Neuronal stem cell (in vitro differentiated cells): ENCODE measurements at regions not wholly inside any gene's neighbourhood (a gene's known extent, or its start where the extent isn't known, plus 50 kb on each side); places are given as distances from the start of the nearest gene placed in this dataset.

Experiments
- DNase-seq: peaks from one replicate; pipeline ENCODE4 v3.0.0-alpha.2; 2013; ENCODE audit warnings: low spot score
- H2AFZ ChIP-seq: one replicate; pipeline ENCODE4 v1.6.1; 2013; ENCODE audit warnings: mild to moderate bottlenecking, low read length, inconsistent platforms
- H2AK5ac ChIP-seq: 2 replicates; pipeline ENCODE4 v1.6.1; 2013; ENCODE audit warnings: low read depth, mild to moderate bottlenecking, inconsistent platforms, low read length, moderate library complexity, mixed read lengths
- H2BK120ac ChIP-seq: 2 replicates; pipeline ENCODE4 v1.6.1; 2013; ENCODE audit warnings: low read depth, mild to moderate bottlenecking, inconsistent platforms, low read length, moderate library complexity, mixed read lengths
- H2BK12ac ChIP-seq: one replicate; pipeline ENCODE4 v1.6.1; 2013; ENCODE audit warnings: low read length, inconsistent platforms
- H2BK15ac ChIP-seq: 2 replicates; pipeline ENCODE4 v1.6.1; 2013; ENCODE audit warnings: mild to moderate bottlenecking, low read length, inconsistent platforms, mixed read lengths
- H2BK5ac ChIP-seq: one replicate; pipeline ENCODE4 v1.6.1; 2013; ENCODE audit warnings: inconsistent platforms, mild to moderate bottlenecking, low read length, moderate library complexity
- H3K14ac ChIP-seq: one replicate; pipeline ENCODE4 v1.6.1; 2013; ENCODE audit warnings: low read length, inconsistent platforms
- H3K18ac ChIP-seq: 2 replicates; pipeline ENCODE4 v1.6.1; 2013; ENCODE audit warnings: low read length, inconsistent platforms
- H3K23ac ChIP-seq: 2 replicates; pipeline ENCODE4 v1.6.1; 2013; ENCODE audit warnings: low read depth, mild to moderate bottlenecking, mixed read lengths, low read length, inconsistent platforms; ENCODE audit not compliant: poor library complexity
- H3K27ac ChIP-seq: replicated peaks from 3 replicates; pipeline ENCODE4 v1.5.1; 2013; ENCODE audit warnings: low read length, inconsistent platforms
- H3K27me3 ChIP-seq, 3 experiments: 2 replicates each; pipeline ENCODE4 v1.6.1; 2013; ENCODE audit warnings: low read length in 3 of 3, mild to moderate bottlenecking in 2 of 3, inconsistent platforms in 1 of 3, low read depth in 1 of 3, mixed read lengths in 1 of 3, moderate library complexity in 1 of 3; ENCODE audit not compliant: control insufficient read depth in 3 of 3, insufficient read depth in 3 of 3
- H3K36me3 ChIP-seq, 2 donors: replicated peaks in 1 of 2; 2 replicates each; pipeline ENCODE4 v1.6.1; 2013; ENCODE audit warnings: low read length in 2 of 2; ENCODE audit not compliant: control insufficient read depth in 2 of 2, insufficient read depth in 2 of 2
- H3K4ac ChIP-seq: 2 replicates; pipeline ENCODE4 v1.6.1; 2013; ENCODE audit warnings: inconsistent platforms, mild to moderate bottlenecking, low read length, moderate library complexity
- H3K4me1 ChIP-seq, 2 donors: 1 replicate in 1 of 2; 2 replicates in 1 of 2; pipeline ENCODE4 v1.6.1; 2013; ENCODE audit warnings: low read length in 2 of 2, low read depth in 1 of 2; ENCODE audit not compliant: control insufficient read depth in 2 of 2, insufficient read depth in 1 of 2
- H3K4me2 ChIP-seq: one replicate; pipeline ENCODE4 v1.6.1; 2013; ENCODE audit warnings: mild to moderate bottlenecking, low read length, inconsistent platforms; ENCODE audit not compliant: insufficient read depth, poor library complexity, severe bottlenecking
- H3K4me3 ChIP-seq, 2 donors: 2 replicates each; pipeline ENCODE4 v1.5.1; 2013; ENCODE audit warnings: low read length in 2 of 2, mild to moderate bottlenecking in 2 of 2, inconsistent platforms in 1 of 2, moderate library complexity in 1 of 2
- H3K79me1 ChIP-seq: one replicate; pipeline ENCODE4 v1.6.1; 2013; ENCODE audit warnings: low read depth, mild to moderate bottlenecking, inconsistent platforms, low read length, moderate library complexity
- H3K9ac ChIP-seq: one replicate; pipeline ENCODE4 v1.6.1; 2013; ENCODE audit warnings: mild to moderate bottlenecking, low read depth, low read length, inconsistent platforms; ENCODE audit not compliant: poor library complexity
- H3K9me3 ChIP-seq, 2 donors: replicated peaks in 1 of 2; 2 replicates each; pipeline versions ENCODE3 to v1.6.1; 2013; ENCODE audit warnings: low read length in 2 of 2, mild to moderate bottlenecking in 2 of 2, inconsistent platforms in 1 of 2, low read depth in 1 of 2, mixed read lengths in 1 of 2, moderate library complexity in 1 of 2; ENCODE audit not compliant: control insufficient read depth in 2 of 2, insufficient read depth in 1 of 2
- H4K8ac ChIP-seq: one replicate; pipeline ENCODE4 v1.6.1; 2013; ENCODE audit warnings: low read depth, mild to moderate bottlenecking, inconsistent platforms, low read length, moderate library complexity
- H4K91ac ChIP-seq: one replicate; pipeline ENCODE4 v1.6.1; 2013; ENCODE audit warnings: low read length, low read depth, mild to moderate bottlenecking, inconsistent platforms; ENCODE audit not compliant: poor library complexity
- WGBS, 2 donors: extraction: QIAGEN DNeasy Blood & Tissue Kit; methylation state at CpG; one replicate each; pipeline ENCODE4 v1.1.7; 2013; ENCODE audit warnings: missing lambda C conversion rate in 2 of 2, mixed read lengths in 1 of 2; ENCODE audit not compliant: insufficient read length in 2 of 2, insufficient replicate concordance in 1 of 2; ENCODE audit errors: extremely low coverage in 2 of 2; 5-methylcytosine and 5-hydroxymethylcytosine counted together

DNA sequence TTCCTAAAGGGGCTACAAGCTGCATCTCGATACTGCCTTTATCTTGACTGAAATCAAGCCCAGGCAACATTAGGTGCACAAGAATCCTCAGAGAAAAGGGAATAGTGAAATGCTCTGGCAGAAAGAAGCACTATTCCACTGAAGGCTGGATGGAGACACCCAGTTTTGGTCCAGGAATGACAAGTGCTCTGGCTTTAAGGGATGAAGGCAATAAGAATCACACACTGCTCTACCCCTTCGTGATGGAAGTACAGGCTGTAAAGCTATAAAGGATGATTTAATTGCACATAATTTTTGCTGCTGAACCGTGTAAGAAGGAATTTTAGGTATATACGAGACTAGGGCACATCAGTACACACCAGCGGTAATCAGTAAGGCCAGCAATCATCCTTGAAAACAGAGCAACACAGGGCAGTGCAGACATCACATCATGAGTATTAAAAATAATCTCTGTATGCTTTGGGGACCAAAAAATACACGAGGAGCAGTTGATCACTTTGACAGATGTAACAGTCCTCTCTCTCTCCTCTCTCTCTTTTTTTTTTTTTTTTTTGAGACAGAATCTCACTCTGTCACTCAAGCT, 414.6 kb upstream of the TBL1XR1 start:
- no CpG with 5 or more reads among the region's 6 CpGs for WGBS, 2 donors
- H2AK5ac ChIP-seq, result no peak overlapping the region
- no peak overlapping the region for H2BK120ac ChIP-seq
- peaks cover 0 to 3% of the 10 kb centered on the region in 2 donors for H3K9me3 ChIP-seq
- no peak overlapping the region for H3K18ac ChIP-seq
- H2BK15ac ChIP-seq, result no peak overlapping the region
- H3K4me1 ChIP-seq, result peaks cover 3 to 28% of the 10 kb centered on the region in 2 donors
- H2BK12ac ChIP-seq, result no peak overlapping the region
- no peak overlapping the region for H3K4me2 ChIP-seq
- H3K4me3 ChIP-seq, result no peak overlapping the region
- no peak for DNase-seq
- no peak overlapping the region for H4K8ac ChIP-seq
- no peaks in the 10 kb centered on the region for H3K79me1 ChIP-seq
- H3K9ac ChIP-seq, result no peak overlapping the region
- no peaks in the 10 kb centered on the region for H3K27me3 ChIP-seq
- H2BK5ac ChIP-seq, result no peak overlapping the region
- no peaks in the 10 kb centered on the region for H3K36me3 ChIP-seq
- H4K91ac ChIP-seq, result no peak overlapping the region
- no peak overlapping the region for H3K4ac ChIP-seq
- no peak overlapping the region for H3K27ac ChIP-seq
- H2AFZ ChIP-seq, result peak overlapping the region; percentile 70
- no peak overlapping the region for H3K14ac ChIP-seq
- H3K23ac ChIP-seq, result no peak overlapping the region

DNA sequence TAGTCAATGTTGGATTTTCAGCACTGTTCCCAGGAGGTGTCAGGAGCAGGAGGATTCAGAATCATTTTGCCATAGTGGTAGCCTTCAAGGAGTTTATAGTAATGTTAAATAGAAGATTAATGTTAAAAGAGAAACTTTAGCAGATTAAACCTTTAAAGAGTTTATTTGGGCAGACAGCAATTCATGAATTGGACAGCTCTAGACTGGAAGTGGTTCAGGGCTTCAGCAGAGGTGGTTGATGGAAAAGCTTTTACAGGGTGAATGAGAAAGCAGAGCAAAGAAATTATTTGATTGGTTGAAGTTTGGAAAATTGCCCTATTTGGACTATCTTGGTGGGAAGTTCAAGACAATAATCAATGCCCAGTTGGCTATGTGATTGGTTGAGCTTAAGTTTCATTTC, 416.6 kb upstream of the TBL1XR1 start:
- H3K14ac ChIP-seq, result no peak overlapping the region
- H3K27me3 ChIP-seq, result no peaks in the 10 kb centered on the region
- H3K9me3 ChIP-seq, result peaks cover 0 to 3% of the 10 kb centered on the region in 2 donors
- no peak overlapping the region for H2BK5ac ChIP-seq
- no peak overlapping the region for H3K23ac ChIP-seq
- DNase-seq, result no peak
- no peak overlapping the region for H2BK120ac ChIP-seq
- H2BK15ac ChIP-seq, result no peak overlapping the region
- no peaks in the 10 kb centered on the region for H3K79me1 ChIP-seq
- H4K91ac ChIP-seq, result no peak overlapping the region
- no peak overlapping the region for H2AK5ac ChIP-seq
- no peak overlapping the region for H3K9ac ChIP-seq
- H3K18ac ChIP-seq, result no peak overlapping the region
- no peak overlapping the region for H4K8ac ChIP-seq
- H2BK12ac ChIP-seq, result no peak overlapping the region
- H3K4me3 ChIP-seq, result no peak overlapping the region
- no peak overlapping the region for H3K4ac ChIP-seq
- H3K4me1 ChIP-seq, result peaks cover 3 to 28% of the 10 kb centered on the region in 2 donors
- no peaks in the 10 kb centered on the region for H3K36me3 ChIP-seq
- H2AFZ ChIP-seq, result no peak overlapping the region
- H3K4me2 ChIP-seq, result no peak overlapping the region
- no peak overlapping the region for H3K27ac ChIP-seq

DNA sequence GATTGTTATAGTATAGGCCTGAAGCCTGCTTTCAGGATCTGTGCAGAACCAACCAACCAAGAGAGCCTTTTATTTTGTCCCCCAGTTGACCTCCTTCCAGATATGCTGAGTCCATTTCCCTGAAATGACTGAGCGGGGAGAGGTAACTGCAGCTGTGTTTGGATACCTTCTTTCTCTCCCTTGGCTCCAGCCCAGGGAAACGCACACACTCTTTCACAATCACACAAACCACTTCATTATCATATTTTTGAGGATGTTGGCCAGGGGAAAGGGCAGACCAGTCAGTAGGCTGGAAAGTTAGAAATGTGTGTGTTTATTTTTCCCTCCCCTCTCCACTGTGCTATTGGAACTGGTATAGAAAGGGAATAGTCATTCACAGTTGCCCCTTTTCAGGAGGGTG, 417.7 kb upstream of the TBL1XR1 start:
- Histone ChIP-seq H2BK12ac (no peak overlapping the region), H3K36me3 (no peaks in the 10 kb centered on the region), H2BK5ac (no peak overlapping the region), H4K91ac (no peak overlapping the region), H2AK5ac (no peak overlapping the region), H2BK15ac (no peak overlapping the region), H3K4ac (no peak overlapping the region), H3K9ac (no peak overlapping the region), H3K27ac (no peak overlapping the region), H3K14ac (no peak overlapping the region), H2AFZ (peak overlapping the region; percentile 62), H2BK120ac (no peak overlapping the region), H4K8ac (no peak overlapping the region), H3K4me3 (no peak overlapping the region), H3K18ac (no peak overlapping the region), H3K4me2 (no peak overlapping the region), H3K4me1 (peaks cover 3 to 33% of the 10 kb centered on the region in 2 donors), H3K9me3 (peaks cover 0 to 3% of the 10 kb centered on the region in 2 donors), H3K23ac (no peak overlapping the region), H3K27me3 (no peaks in the 10 kb centered on the region), H3K79me1 (no peaks in the 10 kb centered on the region)
- DNase-seq, result no peak
- WGBS, 2 donors, result no CpG with 5 or more reads among the region's 2 CpGs

DNA sequence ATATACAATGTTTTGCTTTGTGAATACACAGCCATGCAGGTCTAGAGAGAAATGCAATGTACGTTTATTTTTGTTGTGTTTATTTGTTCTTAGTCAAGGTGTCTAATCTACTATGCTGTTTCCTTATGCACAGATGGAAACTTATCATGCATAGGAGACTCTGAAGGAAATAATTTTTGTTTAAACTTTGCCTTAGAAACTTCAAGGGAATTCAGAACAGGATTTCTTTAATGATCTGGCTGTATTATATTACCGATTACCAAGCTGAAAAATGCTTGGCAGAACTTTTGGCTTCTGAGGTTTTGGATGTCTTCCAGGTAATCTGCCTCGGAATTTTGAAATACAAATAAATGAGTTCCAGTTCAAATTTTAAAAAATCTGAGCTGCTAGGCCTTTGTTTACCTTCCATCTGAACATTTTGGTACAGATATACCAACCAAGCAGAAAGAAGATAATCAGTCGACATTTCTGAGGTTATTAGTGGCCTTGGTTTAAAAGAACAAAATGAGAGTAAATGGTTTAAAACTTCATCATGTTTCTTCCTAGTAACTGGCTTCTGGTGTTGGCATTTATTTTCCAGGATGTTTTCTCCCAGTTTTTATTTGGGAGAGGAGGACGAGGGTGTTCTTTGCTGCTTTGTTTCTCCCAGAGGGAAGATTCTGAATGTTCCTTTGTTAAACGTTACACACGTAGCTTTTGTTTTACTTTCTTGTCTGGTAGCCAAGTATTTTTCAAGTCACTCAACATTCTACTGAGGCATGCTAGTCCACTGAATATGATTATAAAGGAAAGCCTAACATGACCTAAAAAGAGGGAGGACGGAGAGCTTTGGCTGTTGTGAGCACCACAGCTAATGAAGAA, 421.8 kb upstream of the TBL1XR1 start:
- H2AFZ ChIP-seq, result peak overlapping the region; percentile 60
- peaks cover 0 to 14% of the 10 kb centered on the region in 2 donors for H3K4me1 ChIP-seq
- no peak overlapping the region for H2BK15ac ChIP-seq
- no peak overlapping the region for H2AK5ac ChIP-seq
- H2BK12ac ChIP-seq, result no peak overlapping the region
- H4K91ac ChIP-seq, result no peak overlapping the region
- no peak overlapping the region for H3K9ac ChIP-seq
- no peak overlapping the region for H2BK120ac ChIP-seq
- H3K4me3 ChIP-seq, result no peak overlapping the region
- H3K27ac ChIP-seq, result peak overlapping the region; percentile 5
- no peak overlapping the region for H3K14ac ChIP-seq
- H3K36me3 ChIP-seq, result no peaks in the 10 kb centered on the region
- H3K23ac ChIP-seq, result no peak overlapping the region
- H4K8ac ChIP-seq, result no peak overlapping the region
- no peak overlapping the region for H3K4me2 ChIP-seq
- DNase-seq, result no peak
- no peak overlapping the region for H3K4ac ChIP-seq
- H3K18ac ChIP-seq, result no peak overlapping the region
- WGBS, 2 donors, result no CpG with 5 or more reads among the region's 8 CpGs
- no peak overlapping the region for H2BK5ac ChIP-seq
- no peaks in the 10 kb centered on the region for H3K9me3 ChIP-seq
- no peaks in the 10 kb centered on the region for H3K27me3 ChIP-seq
- no peaks in the 10 kb centered on the region for H3K79me1 ChIP-seq
